ENCODE measurements at regions not wholly inside any gene's neighbourhood (a gene's known extent, or its start where the extent isn't known, plus 50 kb on each side); places are given as distances from the start of the nearest gene placed in this dataset.

GRCh38 chr13:63351533-63351932 lies 1935.9 kb upstream of the PCDH20 start:
- TF ChIP-seq EZH2 (optimal IDR thresholded peaks at IDR 0.05; ENCODE audit: low read depth, low read length) (no peak), EZH2phosphoT487 (IDR thresholded peaks at IDR 0.05; ENCODE audit: low read length) (no peak), CTCF (IDR thresholded peaks at IDR 0.05; ENCODE audit: low read length) (no peak)

GRCh38 chr13:63351081-63351480 lies 1935.4 kb upstream of the PCDH20 start:
- H3K4me1 ChIP-seq (ENCODE audit: low read length): no peaks in the 10 kb centered on the region
- H3K4me2 ChIP-seq (ENCODE audit: low read depth, low read length): no peak overlapping the region
- H3K9me3 ChIP-seq (replicated peaks; ENCODE audit: insufficient read depth, low read length): no peaks in the 10 kb centered on the region
- no peaks in the 10 kb centered on the region for H3K27me3 ChIP-seq (replicated peaks; ENCODE audit: insufficient read depth, low read length)
- DNase-seq: no peak
- no peaks in the 10 kb centered on the region for H3K9me2 ChIP-seq (replicated peaks; ENCODE audit: insufficient read depth, low read length)
- H3K27ac ChIP-seq (ENCODE audit: low read length): no peak overlapping the region
- H3K79me2 ChIP-seq (ENCODE audit: low read length): no peaks in the 10 kb centered on the region
- TF ChIP-seq EZH2phosphoT487 (IDR thresholded peaks at IDR 0.05; ENCODE audit: low read length) (no peak), EZH2 (optimal IDR thresholded peaks at IDR 0.05; ENCODE audit: low read depth, low read length) (no peak), CTCF (IDR thresholded peaks at IDR 0.05; ENCODE audit: low read length) (no peak)
- H4K20me1 ChIP-seq (ENCODE audit: insufficient read depth, low read length): no peaks in the 10 kb centered on the region
- no peak overlapping the region for H3K4me3 ChIP-seq (ENCODE audit: low read length)
- H3F3A ChIP-seq (ENCODE audit: insufficient read depth, low read length): no peaks in the 10 kb centered on the region
- H3K36me3 ChIP-seq (replicated peaks; ENCODE audit: insufficient read depth, low read length): no peaks in the 10 kb centered on the region
- no peak overlapping the region for H3K9ac ChIP-seq (ENCODE audit: low read length)
- no peak overlapping the region for H2AFZ ChIP-seq (ENCODE audit: low read length)

More at GRCh38 chr13:63351533-63351932, 1935.9 kb upstream of the PCDH20 start:
- Histone ChIP-seq H3K9ac (ENCODE audit: low read length) (no peak overlapping the region), H3K36me3 (replicated peaks; ENCODE audit: insufficient read depth, low read length) (no peaks in the 10 kb centered on the region), H3K4me3 (ENCODE audit: low read length) (no peak overlapping the region), H3K4me1 (ENCODE audit: low read length) (no peaks in the 10 kb centered on the region), H3K79me2 (ENCODE audit: low read length) (no peaks in the 10 kb centered on the region), H3K27ac (ENCODE audit: low read length) (no peak overlapping the region), H3K4me2 (ENCODE audit: low read depth, low read length) (no peak overlapping the region), H2AFZ (ENCODE audit: low read length) (no peak overlapping the region), H3K9me3 (replicated peaks; ENCODE audit: insufficient read depth, low read length) (no peaks in the 10 kb centered on the region), H3F3A (ENCODE audit: insufficient read depth, low read length) (no peaks in the 10 kb centered on the region), H3K9me2 (replicated peaks; ENCODE audit: insufficient read depth, low read length) (no peaks in the 10 kb centered on the region), H3K27me3 (replicated peaks; ENCODE audit: insufficient read depth, low read length) (no peaks in the 10 kb centered on the region), H4K20me1 (ENCODE audit: insufficient read depth, low read length) (no peaks in the 10 kb centered on the region)
- DNase-seq: no peak

- Histone ChIP-seq H4K20me1 (ENCODE audit: insufficient read depth, low read length) (no peaks in the 10 kb centered on the region), H3K9me2 (replicated peaks; ENCODE audit: insufficient read depth, low read length) (no peaks in the 10 kb centered on the region), H3K36me3 (replicated peaks; ENCODE audit: insufficient read depth, low read length) (no peaks in the 10 kb centered on the region), H3K27ac (ENCODE audit: low read length) (no peak overlapping the region), H3K4me3 (ENCODE audit: low read length) (no peak overlapping the region), H3K4me2 (ENCODE audit: low read depth, low read length) (no peak overlapping the region), H3K4me1 (ENCODE audit: low read length) (no peaks in the 10 kb centered on the region), H3F3A (ENCODE audit: insufficient read depth, low read length) (no peaks in the 10 kb centered on the region), H3K79me2 (ENCODE audit: low read length) (no peaks in the 10 kb centered on the region), H3K9ac (ENCODE audit: low read length) (no peak overlapping the region), H2AFZ (ENCODE audit: low read length) (no peak overlapping the region), H3K9me3 (replicated peaks; ENCODE audit: insufficient read depth, low read length) (no peaks in the 10 kb centered on the region), H3K27me3 (replicated peaks; ENCODE audit: insufficient read depth, low read length) (no peaks in the 10 kb centered on the region)
- TF ChIP-seq EZH2phosphoT487 (IDR thresholded peaks at IDR 0.05; ENCODE audit: low read length) (no peak), CTCF (IDR thresholded peaks at IDR 0.05; ENCODE audit: low read length) (no peak), EZH2 (optimal IDR thresholded peaks at IDR 0.05; ENCODE audit: low read depth, low read length) (no peak)
- DNase-seq: no peak
These were observed 1930.2 kb upstream of the PCDH20 start for GRCh38 chr13:63345835-63346234.

All from MM.1S (cell line).